Lower lobe of right lung (tissue), 2 donors: ENCODE measurements at regions not wholly inside any gene's neighbourhood (a gene's known extent, or its start where the extent isn't known, plus 50 kb on each side); places are given as distances from the start of the nearest gene placed in this dataset.

Source experiments
- ATAC-seq, 2 donors: fragments of 200-7000 bp; cut with Tn5 transposase; one replicate each; pipeline ENCODE4 v1.9.1; 2020 to 2022; ENCODE audit warnings: mild to moderate bottlenecking in 2 of 2, moderate library complexity in 2 of 2
- DNase-seq: peaks from one replicate; pipeline ENCODE4 v3.0.0-alpha.2; 2020
- H3K27ac ChIP-seq: fragments of 200-600 bp; one replicate; pipeline ENCODE4 v1.8.0; 2022
- H3K27me3 ChIP-seq: fragments of 200-600 bp; one replicate; pipeline ENCODE4 v1.8.0; 2022; ENCODE audit warnings: low read depth
- H3K36me3 ChIP-seq: fragments of 200-600 bp; one replicate; pipeline ENCODE4 v1.8.0; 2022; ENCODE audit warnings: mild to moderate bottlenecking
- H3K4me1 ChIP-seq: fragments of 200-600 bp; one replicate; pipeline ENCODE4 v1.8.0; 2022
- H3K4me3 ChIP-seq: fragments of 200-600 bp; one replicate; pipeline ENCODE4 v1.8.0; 2022; ENCODE audit warnings: mild to moderate bottlenecking
- H3K9me3 ChIP-seq: fragments of 200-600 bp; one replicate; pipeline ENCODE4 v1.8.0; 2022
- intact Hi-C: fragments of 100-400 bp; cut with DNase I; formaldehyde crosslinking; loops from one replicate; pipeline ENCODE4 v1.11.0; 2022
- TF ChIP-seq, protein P1 (sequence below): fragments of 200-600 bp; IDR thresholded peaks from one replicate; pipeline ENCODE4 v1.8.0; 2022; ENCODE audit warnings: antibody characterized with exemption, mild to moderate bottlenecking
- donor health status: DM: no; HTN: yes; CAD: no; lungs with severe emphysema.

DNA sequence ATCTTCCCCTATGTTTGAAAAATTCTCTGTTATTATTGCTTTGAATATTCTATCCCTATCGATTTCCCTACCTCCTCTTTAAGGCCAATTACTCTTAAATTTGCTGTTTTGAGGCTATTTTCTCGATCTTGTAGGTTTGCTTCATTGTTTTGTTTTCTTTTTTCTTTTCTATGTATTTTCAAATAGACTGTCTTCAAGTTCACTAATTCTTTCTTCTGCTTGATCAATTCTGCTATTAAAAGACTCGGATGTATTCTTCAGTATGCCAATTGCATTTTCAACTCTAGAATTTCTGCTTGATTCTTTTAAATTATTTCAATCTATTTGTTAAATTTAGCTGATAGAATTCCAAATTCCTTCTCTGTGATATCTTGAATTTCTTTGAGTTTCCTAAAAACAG is 144.0 kb upstream of the NANOGP8 start:
- intact Hi-C loops: no loop called here
- DNase-seq (no peak), ATAC-seq (no peak)
- no peaks in the 10 kb centered on the region for H3K27me3 ChIP-seq
- H3K4me1 ChIP-seq: no peaks in the 10 kb centered on the region
- no peak overlapping the region for H3K27ac ChIP-seq
- H3K4me3 ChIP-seq: no peak overlapping the region
- H3K36me3 ChIP-seq: no peaks in the 10 kb centered on the region
- H3K9me3 ChIP-seq: peaks cover 6% of the 10 kb centered on the region
- TF ChIP-seq, protein P1, sequence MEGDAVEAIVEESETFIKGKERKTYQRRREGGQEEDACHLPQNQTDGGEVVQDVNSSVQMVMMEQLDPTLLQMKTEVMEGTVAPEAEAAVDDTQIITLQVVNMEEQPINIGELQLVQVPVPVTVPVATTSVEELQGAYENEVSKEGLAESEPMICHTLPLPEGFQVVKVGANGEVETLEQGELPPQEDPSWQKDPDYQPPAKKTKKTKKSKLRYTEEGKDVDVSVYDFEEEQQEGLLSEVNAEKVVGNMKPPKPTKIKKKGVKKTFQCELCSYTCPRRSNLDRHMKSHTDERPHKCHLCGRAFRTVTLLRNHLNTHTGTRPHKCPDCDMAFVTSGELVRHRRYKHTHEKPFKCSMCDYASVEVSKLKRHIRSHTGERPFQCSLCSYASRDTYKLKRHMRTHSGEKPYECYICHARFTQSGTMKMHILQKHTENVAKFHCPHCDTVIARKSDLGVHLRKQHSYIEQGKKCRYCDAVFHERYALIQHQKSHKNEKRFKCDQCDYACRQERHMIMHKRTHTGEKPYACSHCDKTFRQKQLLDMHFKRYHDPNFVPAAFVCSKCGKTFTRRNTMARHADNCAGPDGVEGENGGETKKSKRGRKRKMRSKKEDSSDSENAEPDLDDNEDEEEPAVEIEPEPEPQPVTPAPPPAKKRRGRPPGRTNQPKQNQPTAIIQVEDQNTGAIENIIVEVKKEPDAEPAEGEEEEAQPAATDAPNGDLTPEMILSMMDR: no peak

- intact Hi-C loops: no loop called here
- ATAC-seq: no peak
- H3K36me3 ChIP-seq: no peaks in the 10 kb centered on the region
- H3K4me3 ChIP-seq: no peak overlapping the region
- TF ChIP-seq, protein P1: no peak
- H3K27me3 ChIP-seq: no peaks in the 10 kb centered on the region
- H3K9me3 ChIP-seq: no peaks in the 10 kb centered on the region
- H3K27ac ChIP-seq: no peak overlapping the region
- H3K4me1 ChIP-seq: no peaks in the 10 kb centered on the region
- DNase-seq: no peak
These were observed 133.1 kb upstream of the NANOGP8 start for GRCh38 chr15:35218215-35218614.

DNA sequence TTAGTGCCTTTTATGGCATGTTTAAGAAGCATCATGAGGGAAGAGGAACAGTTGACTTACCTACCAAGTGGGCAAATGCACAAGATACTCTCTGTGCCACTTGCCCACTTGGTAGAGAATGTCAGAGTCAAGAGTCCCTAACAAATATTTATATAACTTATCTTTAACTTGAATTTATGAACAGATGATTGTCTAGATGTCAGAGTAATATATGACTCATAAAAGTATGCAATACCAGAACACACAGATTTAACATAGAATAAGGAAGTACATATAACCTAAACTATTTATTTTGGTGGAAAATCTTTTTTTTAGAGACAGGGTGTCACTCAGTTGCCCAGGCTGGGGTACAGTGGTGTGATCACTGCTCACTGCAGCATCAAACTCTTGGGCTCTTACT is 130.0 kb upstream of the NANOGP8 start:
- no peak overlapping the region for H3K27ac ChIP-seq
- H3K4me1 ChIP-seq: no peaks in the 10 kb centered on the region
- H3K36me3 ChIP-seq: no peaks in the 10 kb centered on the region
- no peak for ATAC-seq
- no peaks in the 10 kb centered on the region for H3K9me3 ChIP-seq
- H3K27me3 ChIP-seq: no peaks in the 10 kb centered on the region
- no peak for DNase-seq
- H3K4me3 ChIP-seq: no peak overlapping the region
- intact Hi-C loops: no loop called here
- TF ChIP-seq, protein P1: no peak

DNA sequence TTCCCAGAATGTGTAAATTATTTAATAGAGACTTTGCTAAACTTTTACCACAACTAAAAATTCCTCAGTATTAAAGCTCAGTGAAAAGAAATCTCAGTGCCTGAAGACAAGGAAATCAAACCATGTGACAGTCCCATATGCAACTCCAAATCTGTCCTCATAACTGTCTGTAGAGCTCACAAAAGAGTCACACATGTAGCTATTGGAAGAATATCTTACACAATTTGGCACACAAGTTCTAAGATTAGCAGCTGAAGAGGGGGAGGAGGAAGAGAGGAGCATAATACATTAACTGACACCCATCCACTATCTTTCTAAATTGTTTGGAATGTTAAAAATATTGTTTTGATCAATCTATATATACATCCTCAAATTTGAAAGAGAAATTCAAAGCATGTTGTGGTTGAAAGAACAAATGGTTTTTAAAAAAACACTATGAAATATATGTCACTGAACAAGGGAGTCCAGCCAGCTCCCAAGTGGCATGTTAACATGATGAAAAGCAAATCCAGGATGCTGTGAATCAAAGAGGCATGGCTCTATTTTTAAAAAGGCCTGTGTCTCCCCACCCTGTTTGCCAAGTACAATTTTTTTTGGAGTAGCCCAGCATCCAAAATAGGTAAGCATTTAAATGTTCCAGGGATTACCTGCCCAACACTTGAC is 126.3 kb upstream of the NANOGP8 start:
- no peak for ATAC-seq
- H3K27me3 ChIP-seq: no peaks in the 10 kb centered on the region
- H3K4me1 ChIP-seq: no peaks in the 10 kb centered on the region
- intact Hi-C loops: no loop called here
- H3K36me3 ChIP-seq: no peaks in the 10 kb centered on the region
- H3K9me3 ChIP-seq: no peaks in the 10 kb centered on the region
- TF ChIP-seq, protein P1: no peak
- DNase-seq: no peak
- H3K4me3 ChIP-seq: no peak overlapping the region
- no peak overlapping the region for H3K27ac ChIP-seq

GRCh38 chr15:35210370-35210769 is 125.3 kb upstream of the NANOGP8 start:
- intact Hi-C loops: no loop called here
- Histone ChIP-seq H3K4me3 (no peak overlapping the region), H3K4me1 (no peaks in the 10 kb centered on the region), H3K27me3 (no peaks in the 10 kb centered on the region), H3K27ac (no peak overlapping the region), H3K36me3 (no peaks in the 10 kb centered on the region), H3K9me3 (no peaks in the 10 kb centered on the region)
- TF ChIP-seq, protein P1: no peak
- DNase-seq (no peak), ATAC-seq (no peak)
